ENCODE measurements at regions not wholly inside any gene's neighbourhood (a gene's known extent, or its start where the extent isn't known, plus 50 kb on each side); places are given as distances from the start of the nearest gene placed in this dataset.

DNA sequence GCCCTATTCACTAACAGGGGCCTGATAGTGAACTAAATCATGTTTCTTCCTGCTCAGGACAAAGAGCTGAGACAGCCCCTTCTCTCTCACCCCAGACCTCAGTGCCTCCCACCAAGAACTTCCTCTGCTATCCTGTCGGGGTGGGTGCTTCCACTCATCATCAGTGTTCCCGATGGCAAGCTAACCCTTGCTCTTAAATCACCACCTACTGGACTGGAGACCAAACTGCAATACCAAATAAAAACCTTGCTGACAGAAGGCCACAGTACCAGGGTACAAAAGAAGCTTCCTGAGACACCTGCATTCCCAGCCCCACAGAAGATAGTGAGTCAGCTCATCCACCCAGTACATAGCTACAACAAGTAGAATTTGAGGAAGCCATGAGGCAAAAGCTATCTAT, 799.5 kb downstream of the LTN1 start:
- peak; percentile 11 for DNase-seq (ENCODE audit: unreplicated experiment)
- intact Hi-C loops (cut with micrococcal nuclease), result no loop called here
- no peaks in the 10 kb centered on the region for H3K4me1 Mint-ChIP-seq (ENCODE audit: insufficient read depth, unreplicated experiment)
- ChIA-PET POLR2A (no interaction called here), CTCF (interaction anchor here (0.6 to 1.2 kb wide), 3 partner anchors 12 to 641 kb away, joined by 3 read pairs; no protein-coding TSS in a partner anchor)
- H3K9me3 Mint-ChIP-seq (ENCODE audit: unreplicated experiment), result peaks cover 19% of the 10 kb centered on the region
- no TSS peak for BruUV-seq (replicated peaks)
- H3K36me3 Mint-ChIP-seq (ENCODE audit: insufficient read depth, unreplicated experiment), result no peaks in the 10 kb centered on the region
- no peaks in the 10 kb centered on the region for H3K27me3 Mint-ChIP-seq (ENCODE audit: insufficient read depth, unreplicated experiment)
- H3K27ac Mint-ChIP-seq (ENCODE audit: low read depth, unreplicated experiment), result no peak overlapping the region
- TF ChIP-seq, protein P1, sequence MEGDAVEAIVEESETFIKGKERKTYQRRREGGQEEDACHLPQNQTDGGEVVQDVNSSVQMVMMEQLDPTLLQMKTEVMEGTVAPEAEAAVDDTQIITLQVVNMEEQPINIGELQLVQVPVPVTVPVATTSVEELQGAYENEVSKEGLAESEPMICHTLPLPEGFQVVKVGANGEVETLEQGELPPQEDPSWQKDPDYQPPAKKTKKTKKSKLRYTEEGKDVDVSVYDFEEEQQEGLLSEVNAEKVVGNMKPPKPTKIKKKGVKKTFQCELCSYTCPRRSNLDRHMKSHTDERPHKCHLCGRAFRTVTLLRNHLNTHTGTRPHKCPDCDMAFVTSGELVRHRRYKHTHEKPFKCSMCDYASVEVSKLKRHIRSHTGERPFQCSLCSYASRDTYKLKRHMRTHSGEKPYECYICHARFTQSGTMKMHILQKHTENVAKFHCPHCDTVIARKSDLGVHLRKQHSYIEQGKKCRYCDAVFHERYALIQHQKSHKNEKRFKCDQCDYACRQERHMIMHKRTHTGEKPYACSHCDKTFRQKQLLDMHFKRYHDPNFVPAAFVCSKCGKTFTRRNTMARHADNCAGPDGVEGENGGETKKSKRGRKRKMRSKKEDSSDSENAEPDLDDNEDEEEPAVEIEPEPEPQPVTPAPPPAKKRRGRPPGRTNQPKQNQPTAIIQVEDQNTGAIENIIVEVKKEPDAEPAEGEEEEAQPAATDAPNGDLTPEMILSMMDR (IDR thresholded peaks at IDR 0.05; ENCODE audit: unreplicated experiment), result no peak
- no peak overlapping the region for H3K4me3 Mint-ChIP-seq (ENCODE audit: unreplicated experiment)

DNA sequence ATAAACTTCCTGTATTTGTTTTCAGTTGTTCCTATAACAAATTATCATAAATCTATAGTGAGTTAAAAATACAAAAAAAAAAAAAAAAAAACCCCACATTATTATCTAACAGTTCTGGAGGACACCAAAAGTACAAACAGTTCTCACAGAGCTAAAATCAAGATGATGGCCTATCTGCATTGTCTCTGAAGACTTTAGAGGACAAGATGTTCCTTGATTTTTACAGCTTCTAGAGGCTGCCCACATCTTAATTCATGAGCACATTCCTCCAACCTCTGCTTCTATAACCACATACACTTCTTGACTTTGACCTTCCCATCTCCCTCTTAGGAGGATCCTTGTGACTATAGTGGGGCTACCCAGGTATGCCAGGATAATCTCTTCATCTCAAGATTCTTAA, 806.1 kb downstream of the LTN1 start:
- no peaks in the 10 kb centered on the region for H3K4me1 Mint-ChIP-seq (ENCODE audit: insufficient read depth, unreplicated experiment)
- intact Hi-C loops (cut with micrococcal nuclease), result loop anchor here (10.0 kb wide), 1 partner anchor 88 kb away; no protein-coding TSS in a partner anchor
- H3K27me3 Mint-ChIP-seq (ENCODE audit: insufficient read depth, unreplicated experiment), result no peaks in the 10 kb centered on the region
- TF ChIP-seq, protein P1 (IDR thresholded peaks at IDR 0.05; ENCODE audit: unreplicated experiment), result no peak
- no peaks in the 10 kb centered on the region for H3K36me3 Mint-ChIP-seq (ENCODE audit: insufficient read depth, unreplicated experiment)
- no TSS peak for BruUV-seq (replicated peaks)
- ChIA-PET CTCF (no interaction called here), POLR2A (no interaction called here)
- H3K4me3 Mint-ChIP-seq (ENCODE audit: unreplicated experiment), result no peak overlapping the region
- no peak overlapping the region for H3K27ac Mint-ChIP-seq (ENCODE audit: low read depth, unreplicated experiment)
- H3K9me3 Mint-ChIP-seq (ENCODE audit: unreplicated experiment), result no peaks in the 10 kb centered on the region
- no peak for DNase-seq (ENCODE audit: unreplicated experiment)

DNA sequence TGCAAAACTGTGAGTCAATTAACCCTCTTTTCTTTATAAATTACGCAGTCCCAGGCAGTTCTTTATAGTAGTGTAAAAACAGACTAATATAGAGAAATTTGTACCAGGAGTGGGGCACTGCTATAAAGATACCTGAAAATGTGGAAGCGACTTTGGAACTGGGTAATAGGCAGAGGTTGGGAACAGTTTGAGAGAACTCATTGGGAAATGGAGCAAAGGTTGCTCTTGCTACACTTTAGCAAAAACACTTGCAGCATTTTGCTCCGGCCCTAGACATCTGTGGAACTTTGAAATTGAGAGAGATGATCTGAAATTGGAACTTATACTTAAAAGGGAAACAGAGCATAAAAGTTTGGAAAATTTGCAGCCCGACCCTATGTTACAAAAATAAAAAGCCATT, 810.9 kb downstream of the LTN1 start:
- H3K4me3 Mint-ChIP-seq (ENCODE audit: unreplicated experiment), result no peak overlapping the region
- TF ChIP-seq, protein P1 (IDR thresholded peaks at IDR 0.05; ENCODE audit: unreplicated experiment), result no peak
- BruUV-seq (replicated peaks), result no TSS peak
- no peaks in the 10 kb centered on the region for H3K27me3 Mint-ChIP-seq (ENCODE audit: insufficient read depth, unreplicated experiment)
- H3K36me3 Mint-ChIP-seq (ENCODE audit: insufficient read depth, unreplicated experiment), result no peaks in the 10 kb centered on the region
- no peak for DNase-seq (ENCODE audit: unreplicated experiment)
- POLR2A ChIA-PET, result no interaction called here
- intact Hi-C loops (cut with micrococcal nuclease), result loop anchor here (10.0 kb wide), 1 partner anchor 93 kb away; no protein-coding TSS in a partner anchor
- CTCF ChIA-PET, result no interaction called here
- H3K9me3 Mint-ChIP-seq (ENCODE audit: unreplicated experiment), result no peaks in the 10 kb centered on the region
- no peak overlapping the region for H3K27ac Mint-ChIP-seq (ENCODE audit: low read depth, unreplicated experiment)
- H3K4me1 Mint-ChIP-seq (ENCODE audit: insufficient read depth, unreplicated experiment), result peaks cover 4% of the 10 kb centered on the region

DNA sequence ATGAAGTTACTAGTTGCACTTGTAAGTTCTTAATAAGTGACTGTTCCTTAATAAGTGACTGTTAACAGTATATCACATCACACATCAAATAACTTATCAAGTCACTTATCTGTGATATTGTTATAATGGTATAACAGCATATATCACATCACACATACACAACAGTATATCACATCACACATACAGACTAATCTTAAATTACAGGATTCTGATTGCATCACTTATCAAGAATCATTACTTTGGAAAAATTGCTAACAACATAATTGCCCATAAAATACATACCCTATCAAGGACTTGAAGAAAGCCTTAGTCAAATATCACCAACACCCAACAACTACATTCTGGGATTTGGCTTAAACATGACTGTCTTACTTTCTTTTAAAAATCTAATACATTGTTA, 813.5 kb downstream of the LTN1 start:
- no peak overlapping the region for H3K27ac Mint-ChIP-seq (ENCODE audit: low read depth, unreplicated experiment)
- POLR2A ChIA-PET, result no interaction called here
- TF ChIP-seq, protein P1 (IDR thresholded peaks at IDR 0.05; ENCODE audit: unreplicated experiment), result no peak
- BruUV-seq (replicated peaks), result no TSS peak
- H3K9me3 Mint-ChIP-seq (ENCODE audit: unreplicated experiment), result no peaks in the 10 kb centered on the region
- no peaks in the 10 kb centered on the region for H3K27me3 Mint-ChIP-seq (ENCODE audit: insufficient read depth, unreplicated experiment)
- H3K4me1 Mint-ChIP-seq (ENCODE audit: insufficient read depth, unreplicated experiment), result peaks cover 4% of the 10 kb centered on the region
- no peaks in the 10 kb centered on the region for H3K36me3 Mint-ChIP-seq (ENCODE audit: insufficient read depth, unreplicated experiment)
- CTCF ChIA-PET, result no interaction called here
- no peak for DNase-seq (ENCODE audit: unreplicated experiment)
- intact Hi-C loops (cut with micrococcal nuclease), result no loop called here
- H3K4me3 Mint-ChIP-seq (ENCODE audit: unreplicated experiment), result no peak overlapping the region

Measured in MCF 10A (cell line).